ENCODE measurements at regions not wholly inside any gene's neighbourhood (a gene's known extent, or its start where the extent isn't known, plus 50 kb on each side); places are given as distances from the start of the nearest gene placed in this dataset.
A peak's percentile ranks its signal among the peaks of the same experiment; 100 is the strongest.

GRCh38 chr1:172954476-172955150 lies 96.1 kb downstream of the TNFSF18 start:
- no peak for DNase-seq

GRCh38 chr1:172955161-172955815 lies 95.5 kb downstream of the TNFSF18 start:
- DNase-seq: no peak

GRCh38 chr1:172956871-172957270 lies 93.9 kb downstream of the TNFSF18 start:
- no peak for DNase-seq

- no peak for DNase-seq
Observed at GRCh38 chr1:172957491-172957890, 93.2 kb downstream of the TNFSF18 start.

GRCh38 chr1:172959571-172959970 lies 91.2 kb downstream of the TNFSF18 start:
- DNase-seq: no peak

GRCh38 chr1:172960019-172960418 lies 90.7 kb downstream of the TNFSF18 start:
- no peak for DNase-seq

- peak; percentile 27 for DNase-seq
Observed at GRCh38 chr1:172960454-172961208, 90.1 kb downstream of the TNFSF18 start.

GRCh38 chr1:172964864-172965263 lies 85.9 kb downstream of the TNFSF18 start:
- DNase-seq: no peak

- no peak for DNase-seq
Observed at GRCh38 chr1:172966844-172967540, 83.7 kb downstream of the TNFSF18 start.

- no peak for DNase-seq
Observed at GRCh38 chr1:172967936-172968335, 82.8 kb downstream of the TNFSF18 start.

- no peak for DNase-seq
Observed at GRCh38 chr1:172969611-172970010, 81.1 kb downstream of the TNFSF18 start.

- DNase-seq: no peak
Observed at GRCh38 chr1:172970186-172970585, 80.6 kb downstream of the TNFSF18 start.

- DNase-seq: peak; percentile 27
Observed at GRCh38 chr1:172971241-172971640, 79.5 kb downstream of the TNFSF18 start.

GRCh38 chr1:172972258-172972657 lies 78.5 kb downstream of the TNFSF18 start:
- no peak for DNase-seq

GRCh38 chr1:172973424-172973823 lies 77.3 kb downstream of the TNFSF18 start:
- DNase-seq: no peak

- DNase-seq: no peak
Observed at GRCh38 chr1:172976222-172977041, 74.3 kb downstream of the TNFSF18 start.

GRCh38 chr1:172977296-172978017 lies 73.3 kb downstream of the TNFSF18 start:
- no peak for DNase-seq

GRCh38 chr1:172978595-172978994 lies 72.1 kb downstream of the TNFSF18 start:
- no peak for DNase-seq

GRCh38 chr1:172979828-172980227 lies 70.9 kb downstream of the TNFSF18 start:
- no peak for DNase-seq

- no peak for DNase-seq
Observed at GRCh38 chr1:172980456-172980855, 70.3 kb downstream of the TNFSF18 start.

- no peak for DNase-seq
Observed at GRCh38 chr1:172980971-172981370, 69.8 kb downstream of the TNFSF18 start.
